Muscle layer of duodenum (tissue), 2 donors: ENCODE measurements at regions not wholly inside any gene's neighbourhood (a gene's known extent, or its start where the extent isn't known, plus 50 kb on each side); places are given as distances from the start of the nearest gene placed in this dataset.

Experiments
- H3K27ac ChIP-seq: one replicate; pipeline ENCODE4 v1.7.0; 2013; ENCODE audit warnings: mild to moderate bottlenecking, low read length
- H3K27me3 ChIP-seq: one replicate; pipeline ENCODE4 v1.7.0; 2013; ENCODE audit warnings: low read depth, mild to moderate bottlenecking, control low read depth, low read length
- H3K36me3 ChIP-seq, 2 donors: one replicate each; pipeline ENCODE4 v1.7.0; 2013; ENCODE audit warnings: low read length in 2 of 2, control low read depth in 1 of 2, mild to moderate bottlenecking in 1 of 2; ENCODE audit not compliant: insufficient read depth in 2 of 2, control insufficient read depth in 1 of 2
- H3K4me1 ChIP-seq, 2 donors: one replicate each; pipeline ENCODE4 v1.7.0; 2013; ENCODE audit warnings: low read length in 2 of 2, mild to moderate bottlenecking in 2 of 2, control low read depth in 1 of 2, moderate library complexity in 1 of 2; ENCODE audit not compliant: insufficient read depth in 2 of 2, control insufficient read depth in 1 of 2
- H3K4me3 ChIP-seq, 2 donors: one replicate each; pipeline ENCODE4 v1.7.0; 2013; ENCODE audit warnings: low read length in 2 of 2, low read depth in 1 of 2, mild to moderate bottlenecking in 1 of 2
- H3K9me3 ChIP-seq, 2 donors: one replicate each; pipeline ENCODE4 v1.7.0; 2013; ENCODE audit warnings: low read length in 2 of 2, control low read depth in 1 of 2, mild to moderate bottlenecking in 1 of 2; ENCODE audit not compliant: control insufficient read depth in 1 of 2
- donor health status: healthy.

DNA sequence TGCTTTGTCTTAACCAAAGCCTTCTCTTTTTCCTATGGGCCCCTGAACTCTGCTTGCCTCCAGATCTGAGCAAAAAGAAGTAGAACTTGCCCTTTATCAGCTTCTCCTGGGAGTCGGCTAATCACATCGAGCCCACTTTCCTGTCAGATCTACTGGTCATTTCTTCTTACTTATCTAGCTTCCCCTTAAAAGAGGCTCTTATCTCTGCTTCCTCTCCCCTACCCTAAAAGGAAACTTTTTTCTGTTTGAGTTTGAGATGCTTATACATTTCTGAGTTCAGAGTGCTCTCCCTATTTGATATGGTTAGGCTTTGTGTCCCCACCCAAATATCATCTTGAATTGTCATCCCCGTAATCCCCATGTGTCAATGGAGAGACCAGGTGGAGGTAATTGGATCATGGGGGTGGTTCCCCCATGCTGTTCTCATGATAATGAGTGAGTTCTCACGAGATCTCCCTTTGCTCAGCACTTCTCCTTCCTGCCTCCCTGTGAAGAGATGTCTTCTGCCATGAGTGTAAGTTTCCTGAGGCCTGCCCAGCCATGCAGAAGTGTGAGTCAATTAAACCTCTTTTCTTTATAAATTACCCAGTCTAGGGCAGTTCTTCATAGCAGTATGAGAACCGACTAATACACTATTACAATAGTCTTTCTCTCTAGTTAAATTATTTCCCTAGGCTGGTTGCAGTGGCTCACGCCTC, 114.7 kb upstream of the AMN1 start:
- Histone ChIP-seq H3K9me3 (no peaks in the 10 kb centered on the region), H3K27ac (no peak overlapping the region), H3K36me3 (no peaks in the 10 kb centered on the region), H3K4me3 (no peak overlapping the region), H3K4me1 (no peaks in the 10 kb centered on the region), H3K27me3 (no peaks in the 10 kb centered on the region)

GRCh38 chr12:31837913-31838312, 109.1 kb upstream of the AMN1 start:
- H3K36me3 ChIP-seq: no peaks in the 10 kb centered on the region
- no peaks in the 10 kb centered on the region for H3K27me3 ChIP-seq
- peaks cover 0 to 7% of the 10 kb centered on the region in 2 donors for H3K9me3 ChIP-seq
- H3K4me1 ChIP-seq: no peaks in the 10 kb centered on the region
- H3K4me3 ChIP-seq: no peak overlapping the region
- no peak overlapping the region for H3K27ac ChIP-seq

DNA sequence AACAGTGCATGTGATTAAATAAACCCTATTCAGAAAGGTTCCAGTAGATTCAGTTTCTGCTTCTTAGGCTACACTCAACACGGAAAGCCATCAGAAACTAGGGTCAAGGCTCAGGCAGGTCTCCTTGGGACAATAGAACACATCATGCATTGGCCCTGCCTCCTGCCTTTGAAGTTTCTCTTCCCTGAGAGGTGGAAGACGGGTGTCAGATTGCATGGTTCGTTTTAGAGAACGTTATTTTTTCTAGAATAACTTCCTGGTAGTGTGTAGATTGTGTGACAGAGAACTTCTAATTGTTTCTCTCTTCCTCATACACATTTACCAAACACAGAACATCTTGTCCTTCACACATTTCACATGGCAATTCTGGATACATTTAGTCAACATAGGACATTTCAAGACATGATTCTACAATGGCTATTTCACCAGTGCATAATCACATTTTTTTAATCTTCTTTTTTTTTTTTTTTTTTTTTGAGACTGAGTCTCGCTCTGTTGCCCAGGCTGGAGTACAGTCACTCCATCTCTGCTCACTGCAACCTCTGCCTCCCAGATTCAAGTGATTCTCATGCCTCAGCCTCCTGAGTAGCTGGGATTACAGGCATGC, 106.6 kb upstream of the AMN1 start:
- H3K4me1 ChIP-seq: no peaks in the 10 kb centered on the region
- H3K9me3 ChIP-seq: peaks cover 0 to 7% of the 10 kb centered on the region in 2 donors
- no peak overlapping the region for H3K27ac ChIP-seq
- H3K27me3 ChIP-seq: no peaks in the 10 kb centered on the region
- no peak overlapping the region for H3K4me3 ChIP-seq
- H3K36me3 ChIP-seq: no peaks in the 10 kb centered on the region

DNA sequence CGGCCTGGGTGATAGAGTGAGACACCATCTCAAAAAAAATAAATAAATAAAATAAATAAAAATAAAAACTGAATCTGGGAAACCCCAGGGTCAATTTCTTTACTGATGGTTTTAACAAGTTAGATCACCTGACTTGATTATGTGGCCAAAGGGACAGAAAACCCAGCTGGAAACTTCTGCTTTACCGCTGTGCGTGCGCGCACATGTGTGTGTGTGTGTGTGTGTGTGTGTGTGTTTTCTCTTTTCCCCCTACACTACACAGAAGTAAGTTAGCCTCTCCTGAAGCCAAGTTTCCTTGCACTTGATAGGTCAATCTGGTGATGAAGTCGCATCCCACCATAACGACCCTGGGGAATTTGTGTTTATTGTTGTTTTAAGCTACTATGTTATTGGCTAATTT, 105.3 kb upstream of the AMN1 start:
- Histone ChIP-seq H3K27ac (no peak overlapping the region), H3K4me1 (no peaks in the 10 kb centered on the region), H3K4me3 (no peak overlapping the region), H3K27me3 (no peaks in the 10 kb centered on the region), H3K36me3 (no peaks in the 10 kb centered on the region), H3K9me3 (peaks cover 0 to 7% of the 10 kb centered on the region in 2 donors)

DNA sequence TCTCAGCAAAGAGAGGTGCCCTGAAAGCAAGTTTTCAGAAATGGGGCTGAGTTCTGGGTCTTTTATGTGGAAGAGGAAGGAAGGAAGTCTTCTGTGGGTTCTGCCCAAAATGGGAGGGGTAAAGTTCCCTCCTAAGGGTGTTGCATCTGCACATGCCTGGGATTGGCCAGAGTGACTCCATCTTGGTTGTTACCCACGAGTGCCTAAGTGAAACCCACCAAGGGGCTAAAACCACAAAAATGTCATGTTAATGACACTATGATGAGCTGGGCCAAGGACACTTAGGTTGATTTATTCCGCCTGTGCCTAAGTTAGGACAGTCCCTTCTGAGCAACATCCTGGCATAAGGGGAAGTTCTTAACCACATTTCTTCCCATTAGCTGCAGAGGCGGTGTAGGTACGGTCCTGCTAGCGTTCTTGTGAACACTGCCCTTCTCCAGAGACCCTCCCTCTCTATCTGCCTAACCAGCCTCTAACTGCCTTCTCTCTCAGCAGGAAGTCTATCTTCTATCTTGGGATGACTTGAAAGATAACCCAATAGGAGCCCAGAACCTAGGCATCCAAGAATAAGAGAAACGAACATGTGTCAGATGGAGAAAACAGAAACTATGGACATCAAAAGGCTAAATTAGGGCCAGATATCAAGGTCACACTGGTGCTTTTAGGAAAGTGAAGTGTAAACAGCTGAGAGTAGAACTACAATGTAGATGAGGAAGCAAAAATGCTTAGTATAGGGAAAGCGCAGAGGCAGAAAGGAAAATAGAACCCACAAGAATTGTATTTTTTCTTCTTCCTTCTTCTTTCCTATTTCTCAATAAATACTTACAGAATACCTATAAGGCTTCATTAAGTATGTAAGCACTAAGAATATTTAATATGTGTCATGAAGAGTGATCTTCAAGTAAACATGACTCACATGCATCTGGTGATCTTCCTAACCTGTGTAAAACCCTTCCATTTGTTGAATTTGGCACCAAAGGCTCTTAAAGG, 104.2 kb upstream of the AMN1 start:
- Histone ChIP-seq H3K27ac (no peak overlapping the region), H3K4me3 (no peak overlapping the region), H3K36me3 (no peaks in the 10 kb centered on the region), H3K4me1 (no peaks in the 10 kb centered on the region), H3K9me3 (peaks cover 0 to 5% of the 10 kb centered on the region in 2 donors), H3K27me3 (no peaks in the 10 kb centered on the region)

DNA sequence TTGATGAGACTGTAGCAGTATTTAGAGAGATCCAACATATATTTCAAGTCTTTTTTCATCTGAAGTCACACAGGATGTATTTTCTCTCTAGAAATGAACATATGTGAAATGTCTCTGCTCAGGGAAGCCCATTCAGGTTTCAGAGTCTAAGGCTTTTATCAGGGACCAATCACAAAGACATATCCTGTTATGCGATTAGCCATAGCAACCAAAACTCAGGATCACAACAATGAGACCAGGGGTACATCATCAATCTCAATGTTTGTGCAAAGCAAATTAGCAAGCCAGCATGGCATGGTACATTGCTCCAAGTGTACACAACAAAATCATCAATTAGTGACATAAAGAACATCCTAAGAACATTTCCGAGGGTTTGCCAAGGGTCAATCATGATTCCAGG, 99.2 kb upstream of the AMN1 start:
- no peaks in the 10 kb centered on the region for H3K4me1 ChIP-seq
- no peak overlapping the region for H3K27ac ChIP-seq
- no peak overlapping the region for H3K4me3 ChIP-seq
- no peaks in the 10 kb centered on the region for H3K36me3 ChIP-seq
- H3K27me3 ChIP-seq: no peaks in the 10 kb centered on the region
- peaks cover 0 to 10% of the 10 kb centered on the region in 2 donors for H3K9me3 ChIP-seq

DNA sequence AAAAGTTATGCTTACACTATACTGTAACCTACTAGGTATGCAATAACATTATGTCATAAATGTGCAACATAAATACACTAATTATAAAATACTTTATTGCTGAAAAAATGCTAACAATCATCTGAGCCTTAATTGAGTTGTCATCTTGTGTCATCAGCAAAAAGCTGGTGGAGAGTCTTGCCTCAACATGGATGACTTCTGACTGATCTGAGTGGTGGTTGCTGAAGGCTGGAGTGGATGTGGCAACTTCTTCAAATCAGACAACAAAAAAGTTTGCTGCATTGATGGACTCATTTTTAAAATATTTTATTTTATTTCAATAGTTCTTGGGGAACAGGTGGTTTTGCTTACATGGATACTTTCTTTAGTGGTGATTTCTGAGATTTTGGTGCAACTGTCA, 93.9 kb upstream of the AMN1 start:
- Histone ChIP-seq H3K27me3 (no peaks in the 10 kb centered on the region), H3K9me3 (peaks cover 0 to 10% of the 10 kb centered on the region in 2 donors), H3K4me3 (no peak overlapping the region), H3K27ac (no peak overlapping the region), H3K4me1 (no peaks in the 10 kb centered on the region), H3K36me3 (no peaks in the 10 kb centered on the region)

GRCh38 chr12:31821484-31821883, 92.7 kb upstream of the AMN1 start:
- peaks cover 0 to 10% of the 10 kb centered on the region in 2 donors for H3K9me3 ChIP-seq
- no peaks in the 10 kb centered on the region for H3K4me1 ChIP-seq
- no peaks in the 10 kb centered on the region for H3K36me3 ChIP-seq
- H3K27me3 ChIP-seq: no peaks in the 10 kb centered on the region
- no peak overlapping the region for H3K27ac ChIP-seq
- H3K4me3 ChIP-seq: no peak overlapping the region

DNA sequence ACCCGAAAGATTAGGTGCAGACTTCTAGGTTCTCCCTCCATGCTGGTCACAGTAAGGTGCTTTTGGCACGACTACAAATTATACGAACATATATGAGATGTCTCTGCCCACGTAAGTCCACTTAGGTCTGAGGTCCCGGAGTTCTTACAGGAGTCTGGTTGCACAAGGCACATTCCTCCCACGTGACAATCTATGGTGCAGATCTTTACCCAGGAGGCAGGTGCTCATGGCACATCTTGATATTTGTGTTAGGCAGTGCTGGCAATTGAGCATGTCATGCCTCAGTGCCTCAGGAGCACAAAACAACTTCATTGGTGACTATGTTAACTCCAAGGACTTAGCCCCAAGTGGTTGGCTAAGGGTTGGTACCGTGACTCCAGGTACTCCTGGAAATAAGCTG, 92.0 kb upstream of the AMN1 start:
- Histone ChIP-seq H3K9me3 (peaks cover 0 to 6% of the 10 kb centered on the region in 2 donors), H3K27me3 (no peaks in the 10 kb centered on the region), H3K36me3 (no peaks in the 10 kb centered on the region), H3K4me1 (no peaks in the 10 kb centered on the region), H3K4me3 (no peak overlapping the region), H3K27ac (no peak overlapping the region)

- no peaks in the 10 kb centered on the region for H3K36me3 ChIP-seq
- no peak overlapping the region for H3K27ac ChIP-seq
- no peaks in the 10 kb centered on the region for H3K27me3 ChIP-seq
- no peak overlapping the region for H3K4me3 ChIP-seq
- H3K4me1 ChIP-seq: no peaks in the 10 kb centered on the region
- no peaks in the 10 kb centered on the region for H3K9me3 ChIP-seq
Observed at GRCh38 chr12:31819427-31819826, 90.6 kb upstream of the AMN1 start.

DNA sequence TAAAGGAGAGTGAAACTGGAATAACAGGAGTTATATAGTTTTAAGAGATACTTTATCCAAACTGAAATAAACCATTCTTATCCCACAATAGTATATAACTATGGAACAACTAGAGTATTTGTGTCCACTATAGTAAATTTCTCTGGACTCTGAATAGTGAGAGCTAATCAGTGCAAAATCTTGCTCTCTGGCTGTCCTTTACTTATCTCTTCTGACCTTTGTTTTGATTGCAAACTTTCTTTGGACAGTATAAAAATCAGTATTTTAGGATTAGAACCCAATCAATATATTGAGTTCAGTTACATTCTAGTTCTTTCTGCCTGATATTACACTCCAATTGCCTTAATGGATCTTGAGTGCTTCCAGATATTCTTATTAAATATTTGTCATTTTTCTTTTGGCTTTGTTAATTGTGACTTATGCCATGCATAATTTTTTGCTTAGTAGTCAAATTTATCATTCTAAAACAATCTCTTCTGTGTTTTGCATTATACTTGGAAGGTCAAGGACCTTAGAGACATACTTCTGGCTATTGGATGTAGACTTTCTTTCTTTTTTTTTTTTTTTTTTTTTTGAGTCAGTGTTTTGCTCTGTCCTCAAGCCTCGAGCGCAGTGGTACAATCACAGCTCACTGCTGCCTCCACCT, 89.9 kb upstream of the AMN1 start:
- Histone ChIP-seq H3K36me3 (no peaks in the 10 kb centered on the region), H3K27ac (no peak overlapping the region), H3K4me3 (no peak overlapping the region), H3K27me3 (no peaks in the 10 kb centered on the region), H3K4me1 (no peaks in the 10 kb centered on the region), H3K9me3 (no peaks in the 10 kb centered on the region)
